B cell (primary cell): ENCODE measurements at regions not wholly inside any gene's neighbourhood (a gene's known extent, or its start where the extent isn't known, plus 50 kb on each side); places are given as distances from the start of the nearest gene placed in this dataset.

Experiments used
- ATAC-seq: fragments of 200-7000 bp; cut with Tn5 transposase; one replicate; pipeline ENCODE4 v1.10.0; 2021; ENCODE audit warnings: low read depth, mild to moderate bottlenecking, moderate number of reproducible peaks, moderate library complexity
- CTCF ChIA-PET: fragments of 350-600 bp; sonication (Branson Sonifier 250); formaldehyde crosslinking; loops from one replicate; lab custom pipeline; 2021; ENCODE audit warnings: antibody characterized with exemption, inconsistent platforms; lab: Charles Lee
- POLR2A ChIA-PET: fragments of 350-600 bp; sonication (Branson Sonifier 250); formaldehyde crosslinking; loops from one replicate; lab custom pipeline; 2021; ENCODE audit warnings: antibody characterized with exemption; lab: Charles Lee
- DNase-seq: peaks from one replicate; pipeline ENCODE4 v3.0.0; 2013
- H2AFZ ChIP-seq: 2 replicates; pipeline ENCODE4 v1.6.1; 2012; ENCODE audit warnings: mild to moderate bottlenecking, low read depth, low read length; ENCODE audit not compliant: insufficient read depth, poor library complexity, severe bottlenecking
- H3K27ac ChIP-seq, 2 donors: 1 replicate in 1 of 2; 2 replicates in 1 of 2; pipeline ENCODE4 v1.5.1; 2012 to 2013; ENCODE audit warnings: low read length in 2 of 2, mild to moderate bottlenecking in 2 of 2, moderate library complexity in 1 of 2
- H3K27me3 ChIP-seq, 4 experiments: fragments of 200-600 bp in 1 of 4; sonication (generic) in 1 of 4; replicated peaks in 1 of 4; 1 replicate in 2 of 4; 2 replicates in 2 of 4; pipeline versions ENCODE4 v1.6.1 to v1.7.0; 2013 to 2016; ENCODE audit warnings: low read length in 3 of 4, mild to moderate bottlenecking in 2 of 4, mixed read lengths in 1 of 4, moderate library complexity in 1 of 4; ENCODE audit not compliant: insufficient read depth in 4 of 4, control insufficient read depth in 3 of 4; ENCODE audit errors: control extremely low read depth in 1 of 4
- H3K36me3 ChIP-seq, 2 experiments: replicated peaks in 1 of 2; 1 replicate in 1 of 2; 2 replicates in 1 of 2; pipeline versions ENCODE4 v1.6.1 to v1.7.1; 2013; ENCODE audit warnings: low read length in 1 of 2; ENCODE audit not compliant: insufficient read depth in 2 of 2, control insufficient read depth in 1 of 2; ENCODE audit errors: control extremely low read depth in 1 of 2, extremely low read depth in 1 of 2
- H3K4me1 ChIP-seq, 2 donors: fragments of 200-600 bp in 1 of 2; sonication (generic) in 1 of 2; 1 replicate in 1 of 2; 2 replicates in 1 of 2; pipeline versions ENCODE4 v1.5.1 to v1.6.1; 2013 to 2017; ENCODE audit warnings: low read length in 2 of 2; ENCODE audit not compliant: control insufficient read depth in 2 of 2, insufficient read depth in 2 of 2
- H3K4me2 ChIP-seq: replicated peaks from 2 replicates; pipeline ENCODE3; 2012; ENCODE audit warnings: mild to moderate bottlenecking, low read depth, low read length; ENCODE audit not compliant: poor library complexity, severe bottlenecking
- H3K4me3 ChIP-seq, 5 experiments: fragments of 200-600 bp in 1 of 5; sonication (generic) in 1 of 5; 1 replicate in 3 of 5; 2 replicates in 2 of 5; pipeline versions ENCODE4 v1.5.1 to v1.7.0; 2011 to 2016; ENCODE audit warnings: low read length in 4 of 5, mild to moderate bottlenecking in 4 of 5, low read depth in 2 of 5, control low read depth in 1 of 5, moderate library complexity in 1 of 5; ENCODE audit not compliant: insufficient read depth in 1 of 5; ENCODE audit errors: control extremely low read depth in 1 of 5, extremely low read depth in 1 of 5
- H3K79me2 ChIP-seq: fragments of 200-600 bp; sonication (generic); one replicate; pipeline ENCODE4 v1.6.0; 2016; ENCODE audit warnings: low read length; ENCODE audit not compliant: control insufficient read depth, insufficient read depth
- H3K9ac ChIP-seq: fragments of 200-600 bp; sonication (generic); 2 replicates; pipeline ENCODE4 v1.6.1; 2017; ENCODE audit warnings: mild to moderate bottlenecking, low read length, moderate library complexity
- H3K9me3 ChIP-seq, 3 donors: one replicate each; pipeline versions ENCODE4 v1.6.1 to v1.7.1; 2013; ENCODE audit warnings: low read length in 2 of 3; ENCODE audit not compliant: control insufficient read depth in 2 of 3, insufficient read depth in 1 of 3; ENCODE audit errors: control extremely low read depth in 1 of 3
- H4K20me1 ChIP-seq: 2 replicates; pipeline ENCODE4 v1.6.0; 2012; ENCODE audit warnings: mild to moderate bottlenecking, low read length; ENCODE audit not compliant: insufficient read depth, control insufficient read depth, poor library complexity, severe bottlenecking
- H3K27ac Mint-ChIP-seq: one replicate; pipeline ENCODE4 v1.8.0; 2021; ENCODE audit warnings: mixed read lengths
- H3K27me3 Mint-ChIP-seq: one replicate; pipeline ENCODE4 v1.8.0; 2021; ENCODE audit warnings: mixed read lengths
- H3K4me1 Mint-ChIP-seq: one replicate; pipeline ENCODE4 v1.8.0; 2021; ENCODE audit warnings: mixed read lengths
- H3K4me3 Mint-ChIP-seq: one replicate; pipeline ENCODE4 v1.8.0; 2021; ENCODE audit warnings: mixed read lengths
- H3K9me3 Mint-ChIP-seq: one replicate; pipeline ENCODE4 v1.8.0; 2022; ENCODE audit warnings: mixed read lengths; ENCODE audit not compliant: insufficient read depth
- CTCF ChIP-seq: fragments of 200-600 bp; IDR thresholded peaks from one replicate; pipeline ENCODE4 v1.8.0; 2022; ENCODE audit warnings: antibody characterized with exemption, mild to moderate bottlenecking
- EZH2 ChIP-seq: IDR thresholded peaks from 2 replicates; pipeline ENCODE4 v1.6.1; 2012; ENCODE audit warnings: borderline replicate concordance, low read depth, mild to moderate bottlenecking, moderate library complexity, low read length; ENCODE audit not compliant: insufficient read depth, poor library complexity, severe bottlenecking
- WGBS: methylation state at CpG from one replicate; pipeline ENCODE4 v1.1.5; 2013; ENCODE audit warnings: missing lambda C conversion rate; ENCODE audit not compliant: insufficient coverage; 5-methylcytosine and 5-hydroxymethylcytosine counted together
- intact Hi-C: fragments of 100-400 bp; cut with micrococcal nuclease; formaldehyde crosslinking; loops from one replicate; pipeline ENCODE4 v1.10.0; 2022

GRCh38 chr1:216824511-216824910 is 101.3 kb upstream of the ESRRG start:
- Histone ChIP-seq H3K4me3 (no peak overlapping the region), H3K4me2 (no peak overlapping the region), H3K36me3 (no peaks in the 10 kb centered on the region), H2AFZ (no peak overlapping the region), H3K9me3 (no peaks in the 10 kb centered on the region), H3K4me1 (no peaks in the 10 kb centered on the region), H4K20me1 (no peaks in the 10 kb centered on the region), H3K9ac (no peak overlapping the region), H3K79me2 (no peaks in the 10 kb centered on the region), H3K27ac (no peak overlapping the region), H3K27me3 (no peaks in the 10 kb centered on the region)
- ChIA-PET CTCF (no interaction called here), POLR2A (no interaction called here)
- DNase-seq (no peak), ATAC-seq (no peak)
- no peak overlapping the region for H3K4me3 Mint-ChIP-seq
- intact Hi-C loops = no loop called here
- H3K9me3 Mint-ChIP-seq = no peaks in the 10 kb centered on the region
- no CpG with 5 or more reads among the region's 3 CpGs for WGBS
- H3K27ac Mint-ChIP-seq = no peak overlapping the region
- H3K27me3 Mint-ChIP-seq = no peaks in the 10 kb centered on the region
- H3K4me1 Mint-ChIP-seq = no peaks in the 10 kb centered on the region
- no peak for TF ChIP-seq CTCF
- no peak for TF ChIP-seq EZH2

GRCh38 chr1:216823731-216824130 is 100.5 kb upstream of the ESRRG start:
- CTCF ChIA-PET = no interaction called here
- Histone ChIP-seq H3K79me2 (no peaks in the 10 kb centered on the region), H3K4me3 (no peak overlapping the region), H3K27me3 (no peaks in the 10 kb centered on the region), H3K9me3 (no peaks in the 10 kb centered on the region), H3K4me2 (no peak overlapping the region), H3K4me1 (no peaks in the 10 kb centered on the region), H3K27ac (no peak overlapping the region), H3K9ac (no peak overlapping the region), H2AFZ (no peak overlapping the region), H3K36me3 (no peaks in the 10 kb centered on the region), H4K20me1 (no peaks in the 10 kb centered on the region)
- TF ChIP-seq CTCF (no peak), EZH2 (no peak)
- Mint-ChIP-seq H3K27ac (no peak overlapping the region), H3K4me3 (no peak overlapping the region), H3K4me1 (no peaks in the 10 kb centered on the region), H3K9me3 (no peaks in the 10 kb centered on the region), H3K27me3 (no peaks in the 10 kb centered on the region)
- no peak for DNase-seq
- POLR2A ChIA-PET = no interaction called here
- intact Hi-C loops = no loop called here
- no peak for ATAC-seq
- no CpG with 5 or more reads among the region's 2 CpGs for WGBS
